H1 (cell line): ENCODE measurements at regions not wholly inside any gene's neighbourhood (a gene's known extent, or its start where the extent isn't known, plus 50 kb on each side); places are given as distances from the start of the nearest gene placed in this dataset.

Experiments
- CTCF ChIA-PET: fragments of 300-600 bp; sonication (Branson Sonifier 250); formaldehyde crosslinking; loops from one replicate; lab custom pipeline; 2021; ENCODE audit not compliant: partially characterized antibody; lab: Charles Lee
- POLR2A ChIA-PET: fragments of 300-600 bp; sonication (Branson Sonifier 250); formaldehyde crosslinking; loops from one replicate; lab custom pipeline; 2021; ENCODE audit warnings: inconsistent platforms; ENCODE audit not compliant: partially characterized antibody; lab: Charles Lee
- DNase-seq, 2 experiments: peaks; one replicate each; pipeline versions ENCODE4 v3.0.0 to v3.0.0-alpha.2; 2010 to 2022; ENCODE audit warnings: low spot score in 2 of 2, low read depth in 1 of 2, mixed read lengths in 1 of 2
- FAIRE-seq: peaks from 2 replicates; lab custom pipeline; 2011; peaks lifted over from hg19 to GRCh38; lab: Jason Lieb, UNC
- H2AFZ ChIP-seq: 2 replicates; pipeline ENCODE4 v1.8.1; 2012; ENCODE audit warnings: low read length, inconsistent platforms
- H2AK5ac ChIP-seq: 2 replicates; pipeline ENCODE4 v1.6.1; 2013; ENCODE audit warnings: low read depth, low read length
- H2BK120ac ChIP-seq: replicated peaks from 2 replicates; pipeline ENCODE3; 2013; ENCODE audit warnings: low read depth, low read length, inconsistent platforms
- H2BK12ac ChIP-seq: 2 replicates; pipeline ENCODE4 v1.6.1; 2013; ENCODE audit warnings: low read depth, low read length
- H2BK15ac ChIP-seq: 2 replicates; pipeline ENCODE4 v1.6.1; 2013; ENCODE audit warnings: low read length
- H2BK20ac ChIP-seq: 2 replicates; pipeline ENCODE4 v1.6.1; 2013; ENCODE audit warnings: low read length
- H2BK5ac ChIP-seq: 2 replicates; pipeline ENCODE4 v1.6.1; 2013; ENCODE audit warnings: low read depth, low read length
- H3K14ac ChIP-seq: 2 replicates; pipeline ENCODE4 v1.6.1; 2013; ENCODE audit warnings: inconsistent platforms; ENCODE audit not compliant: insufficient read length
- H3K18ac ChIP-seq: 2 replicates; pipeline ENCODE4 v1.6.1; 2013; ENCODE audit warnings: low read length; ENCODE audit errors: extremely low read depth
- H3K23ac ChIP-seq: 2 replicates; pipeline ENCODE4 v1.6.1; 2013; ENCODE audit warnings: inconsistent platforms; ENCODE audit not compliant: insufficient read length
- H3K23me2 ChIP-seq: 2 replicates; pipeline ENCODE4 v1.6.1; 2013; ENCODE audit warnings: low read depth, low read length
- H3K27ac ChIP-seq: 2 replicates; pipeline ENCODE4 v1.6.1; 2011; ENCODE audit warnings: low read depth, low read length, inconsistent platforms
- H3K27me3 ChIP-seq, 4 experiments: replicated peaks in 1 of 4; 1 replicate in 1 of 4; 2 replicates in 3 of 4; pipeline versions ENCODE4 v1.6.1 to v1.8.1; 2011 to 2013; ENCODE audit warnings: low read length in 3 of 4, mild to moderate bottlenecking in 3 of 4, inconsistent platforms in 2 of 4, mixed read lengths in 2 of 4, moderate library complexity in 1 of 4; ENCODE audit not compliant: control insufficient read depth in 3 of 4, insufficient read depth in 3 of 4; ENCODE audit errors: extremely low read depth in 1 of 4
- H3K36me3 ChIP-seq, 4 experiments: 2 replicates each; pipeline versions ENCODE4 v1.6.1 to v1.8.1; 2011 to 2013; ENCODE audit warnings: mild to moderate bottlenecking in 4 of 4, low read length in 3 of 4, moderate library complexity in 2 of 4, control low read depth in 1 of 4, inconsistent platforms in 1 of 4; ENCODE audit not compliant: insufficient read depth in 4 of 4, control insufficient read depth in 2 of 4
- H3K4ac ChIP-seq: replicated peaks from 2 replicates; pipeline ENCODE3; 2013; ENCODE audit warnings: low read length, low read depth, mixed read lengths, inconsistent platforms; ENCODE audit not compliant: insufficient read length
- H3K4me1 ChIP-seq, 4 experiments: replicated peaks in 1 of 4; 1 replicate in 1 of 4; 2 replicates in 3 of 4; pipeline versions ENCODE4 v1.6.1 to v1.8.1; 2011 to 2013; ENCODE audit warnings: low read length in 3 of 4, inconsistent platforms in 2 of 4, mixed read lengths in 1 of 4; ENCODE audit not compliant: insufficient read depth in 4 of 4, control insufficient read depth in 3 of 4
- H3K4me2 ChIP-seq, 2 experiments: 2 replicates each; pipeline versions ENCODE4 v1.6.1 to v1.8.1; 2011 to 2013; ENCODE audit warnings: low read depth in 2 of 2, low read length in 2 of 2, control low read depth in 1 of 2, inconsistent platforms in 1 of 2, mild to moderate bottlenecking in 1 of 2; ENCODE audit not compliant: insufficient read depth in 1 of 2
- H3K4me3 ChIP-seq, 4 experiments: fragments of 200-600, 300-600 bp in 1 of 4; sonication (generic), shearing (Covaris generic), sonication (Bioruptor Twin) in 1 of 4; 2 replicates each; pipeline versions ENCODE4 v1.5.1 to v1.8.1; 2011 to 2016; ENCODE audit warnings: low read length in 4 of 4, low read depth in 3 of 4, control low read depth in 2 of 4, inconsistent platforms in 2 of 4, mild to moderate bottlenecking in 2 of 4, mixed read lengths in 1 of 4, moderate library complexity in 1 of 4; ENCODE audit not compliant: insufficient read depth in 2 of 4; ENCODE audit errors: extremely low read depth in 1 of 4
- H3K56ac ChIP-seq: replicated peaks from 2 replicates; pipeline ENCODE3; 2013; ENCODE audit warnings: low read depth, mild to moderate bottlenecking, mixed read lengths, low read length, inconsistent platforms; ENCODE audit not compliant: insufficient read length
- H3K79me1 ChIP-seq: 2 replicates; pipeline ENCODE4 v1.6.1; 2013; ENCODE audit warnings: low read depth, low read length, control low read depth
- H3K79me2 ChIP-seq, 2 experiments: 2 replicates each; pipeline versions ENCODE4 v1.6.1 to v1.8.1; 2012 to 2013; ENCODE audit warnings: low read length in 2 of 2, mild to moderate bottlenecking in 2 of 2, inconsistent platforms in 1 of 2; ENCODE audit not compliant: insufficient read depth in 2 of 2, control insufficient read depth in 1 of 2
- H3K9ac ChIP-seq, 4 experiments: replicated peaks in 1 of 4; 1 replicate in 1 of 4; 2 replicates in 3 of 4; pipeline versions ENCODE4 v1.6.1 to v1.8.1; 2011 to 2013; ENCODE audit warnings: low read depth in 3 of 4, low read length in 3 of 4, control low read depth in 2 of 4, mild to moderate bottlenecking in 2 of 4, moderate library complexity in 2 of 4, inconsistent platforms in 1 of 4; ENCODE audit errors: extremely low read depth in 1 of 4
- H3K9me3 ChIP-seq, 2 experiments: 2 replicates each; pipeline versions ENCODE4 v1.6.1 to v1.8.1; 2012 to 2013; ENCODE audit warnings: mild to moderate bottlenecking in 2 of 2, moderate library complexity in 2 of 2, control low read depth in 1 of 2, inconsistent platforms in 1 of 2, low read depth in 1 of 2, low read length in 1 of 2, mixed read lengths in 1 of 2; ENCODE audit not compliant: insufficient read depth in 2 of 2
- H4K20me1 ChIP-seq, 2 experiments: replicated peaks in 1 of 2; 2 replicates each; pipeline versions ENCODE3 to v1.8.1; 2011 to 2013; ENCODE audit warnings: inconsistent platforms in 2 of 2, low read length in 2 of 2, mild to moderate bottlenecking in 1 of 2; ENCODE audit not compliant: insufficient read depth in 2 of 2, control insufficient read depth in 1 of 2
- H4K5ac ChIP-seq: 2 replicates; pipeline ENCODE4 v1.6.1; 2013; ENCODE audit warnings: low read length, low read depth, mixed read lengths, inconsistent platforms; ENCODE audit not compliant: insufficient read length
- H4K8ac ChIP-seq: 2 replicates; pipeline ENCODE4 v1.8.0; 2013; ENCODE audit warnings: mild to moderate bottlenecking, moderate library complexity, low read length, inconsistent platforms; ENCODE audit not compliant: insufficient read depth; ENCODE audit errors: extremely low read depth
- H4K91ac ChIP-seq: replicated peaks from 2 replicates; pipeline ENCODE3; 2013; ENCODE audit warnings: low read length, mixed read lengths, inconsistent platforms; ENCODE audit not compliant: insufficient read length
- CHD2 ChIP-seq: IDR thresholded peaks from 2 replicates; pipeline ENCODE4 v1.6.1; 2012; ENCODE audit warnings: low read length, improper control_type of control experiment
- CTCF ChIP-seq, 3 experiments: IDR thresholded peaks; 1 replicate in 2 of 3; 2 replicates in 1 of 3; pipeline versions ENCODE4 v1.5.1 to v1.6.1; 2011; ENCODE audit warnings: low read length in 3 of 3, mild to moderate bottlenecking in 3 of 3, inconsistent platforms in 2 of 3, low read depth in 1 of 3, moderate library complexity in 1 of 3; ENCODE audit not compliant: insufficient read depth in 1 of 3; ENCODE audit errors: control extremely low read depth in 1 of 3
- E2F6 ChIP-seq: IDR thresholded peaks from 2 replicates; pipeline ENCODE4 v1.6.1; 2012; ENCODE audit warnings: inconsistent platforms
- EZH2 ChIP-seq: fragments of 200-600 bp; sonication (generic); IDR thresholded peaks from 2 replicates; pipeline ENCODE4 v1.7.1; 2012; ENCODE audit warnings: low read depth, mild to moderate bottlenecking, moderate library complexity, low read length, inconsistent platforms; ENCODE audit not compliant: severe bottlenecking
- GABPA ChIP-seq: IDR thresholded peaks from 2 replicates; pipeline ENCODE4 v1.6.1; 2011; ENCODE audit warnings: mild to moderate bottlenecking, low read length, moderate library complexity, borderline replicate concordance; ENCODE audit not compliant: insufficient read depth
- GTF2F1 ChIP-seq: IDR thresholded peaks from 2 replicates; pipeline ENCODE4 v1.6.1; 2012; ENCODE audit warnings: low read depth, low read length, improper control_type of control experiment, borderline replicate concordance
- PHF8 ChIP-seq: fragments of 200-600 bp; sonication (generic); conservative IDR thresholded peaks from 2 replicates; pipeline ENCODE4 v1.7.1; 2012; ENCODE audit warnings: low read depth, mild to moderate bottlenecking, inconsistent platforms, low read length, moderate library complexity
- POU5F1 ChIP-seq: IDR thresholded peaks from 2 replicates; pipeline ENCODE4 v1.6.1; 2011; ENCODE audit warnings: low read depth, mild to moderate bottlenecking, low read length, moderate library complexity
- SP2 ChIP-seq: IDR thresholded peaks from 2 replicates; pipeline ENCODE4 v1.6.1; 2012; ENCODE audit warnings: mild to moderate bottlenecking, low read length, inconsistent platforms
- TCF12 ChIP-seq: IDR thresholded peaks from 2 replicates; pipeline ENCODE4 v1.6.1; 2011; ENCODE audit warnings: low read depth, mild to moderate bottlenecking, low read length
- WGBS, 2 experiments: shearing (Covaris generic) in 1 of 2; methylation state at CpG; one replicate each; pipeline versions ENCODE4 v1.1.6 to v1.1.7; 2013 to 2015; ENCODE audit warnings: low lambda C conversion rate in 2 of 2, mixed read lengths in 2 of 2, inconsistent platforms in 1 of 2, low coverage in 1 of 2, missing lambda C conversion rate in 1 of 2; ENCODE audit not compliant: insufficient replicate concordance in 2 of 2, insufficient coverage in 1 of 2, insufficient read length in 1 of 2; ENCODE audit errors: extremely low coverage in 1 of 2, missing lambda C conversion rate in 1 of 2; 5-methylcytosine and 5-hydroxymethylcytosine counted together

GRCh38 chr12:68483592-68484383 lies 126.9 kb upstream of the RAP1B start:
- WGBS, 2 experiments: 86% methylated on average over 4 of the region's 4 CpGs; no CpG with 5 or more reads in 1 of the 2 experiments
- no peak for DNase-seq
- Histone ChIP-seq H4K5ac (no peak overlapping the region), H2BK20ac (no peak overlapping the region), H3K4me3 (no peak overlapping the region), H3K4ac (no peak overlapping the region), H3K27me3 (no peaks in the 10 kb centered on the region), H3K27ac (no peak overlapping the region), H4K91ac (no peak overlapping the region), H2BK12ac (no peak overlapping the region), H2BK5ac (no peak overlapping the region), H3K18ac (no peak overlapping the region), H3K9ac (no peak overlapping the region), H2AK5ac (no peak overlapping the region), H2BK15ac (no peak overlapping the region), H3K36me3 (no peaks in the 10 kb centered on the region), H4K20me1 (no peaks in the 10 kb centered on the region), H2BK120ac (no peak overlapping the region), H3K4me2 (no peak overlapping the region), H4K8ac (no peak overlapping the region), H3K79me2 (no peaks in the 10 kb centered on the region), H3K23ac (no peak overlapping the region), H3K79me1 (no peaks in the 10 kb centered on the region), H3K4me1 (peaks cover 0 to 4% (median 1%) of the 10 kb centered on the region in 4 experiments; a peak in 1 of 7 replicates), H3K56ac (no peak overlapping the region), H3K9me3 (no peaks in the 10 kb centered on the region), H3K23me2 (no peaks in the 10 kb centered on the region), H2AFZ (no peak overlapping the region), H3K14ac (no peak overlapping the region)
- ChIA-PET POLR2A (no interaction called here), CTCF (interaction anchor here (1.1 kb wide), 1 partner anchor 36 kb away, joined by 3 read pairs; no protein-coding TSS in a partner anchor)
- no peak for FAIRE-seq
- TF ChIP-seq PHF8 (no peak), GTF2F1 (no peak), GABPA (no peak), SP2 (no peak), TCF12 (no peak), POU5F1 (no peak), E2F6 (no peak), CTCF (IDR thresholded peaks at IDR 0.05; ENCODE audit: control extremely low read depth in 1 of 3, insufficient read depth in 1 of 3, low read depth in 1 of 3, low read length in 3 of 3) (no peak), EZH2 (no peak), CHD2 (no peak)
